Nephron (organoid): ENCODE measurements at regions not wholly inside any gene's neighbourhood (a gene's known extent, or its start where the extent isn't known, plus 50 kb on each side); places are given as distances from the start of the nearest gene placed in this dataset.
"Not testable (repeated sequence)": the region's sequence is repeated elsewhere in the genome, so short reads cannot be mapped to it uniquely, and the experiment has no call there.

ENCODE experiments used
- H3K27ac Mint-ChIP-seq, 3 experiments: 2 replicates each; pipeline ENCODE4 v1.8.0; 2020; ENCODE audit warnings: mixed read lengths in 3 of 3, mild to moderate bottlenecking in 2 of 3, moderate library complexity in 1 of 3
- H3K27me3 Mint-ChIP-seq: 2 replicates; pipeline ENCODE4 v1.8.0; 2021; ENCODE audit warnings: low read depth, mild to moderate bottlenecking, moderate library complexity, mixed read lengths
- H3K36me3 Mint-ChIP-seq: 2 replicates; pipeline ENCODE4 v1.8.0; 2020; ENCODE audit warnings: low read depth, mixed read lengths
- H3K4me1 Mint-ChIP-seq: 2 replicates; pipeline ENCODE4 v1.8.0; 2020; ENCODE audit warnings: mixed read lengths
- H3K4me3 Mint-ChIP-seq, 3 experiments: 2 replicates each; pipeline ENCODE4 v1.8.0; 2020; ENCODE audit warnings: mild to moderate bottlenecking in 3 of 3, mixed read lengths in 3 of 3, moderate library complexity in 2 of 3
- H3K9me3 Mint-ChIP-seq: 2 replicates; pipeline ENCODE4 v1.8.0; 2020; ENCODE audit warnings: mixed read lengths
- TF ChIP-seq, protein P1 (sequence below), 3 experiments: fragments of 200-600 bp; sonication (generic); IDR thresholded peaks; one replicate each; pipeline ENCODE4 v1.5.0; 2021; ENCODE audit warnings: antibody characterized with exemption in 3 of 3; ENCODE audit not compliant: unreplicated experiment in 3 of 3

DNA sequence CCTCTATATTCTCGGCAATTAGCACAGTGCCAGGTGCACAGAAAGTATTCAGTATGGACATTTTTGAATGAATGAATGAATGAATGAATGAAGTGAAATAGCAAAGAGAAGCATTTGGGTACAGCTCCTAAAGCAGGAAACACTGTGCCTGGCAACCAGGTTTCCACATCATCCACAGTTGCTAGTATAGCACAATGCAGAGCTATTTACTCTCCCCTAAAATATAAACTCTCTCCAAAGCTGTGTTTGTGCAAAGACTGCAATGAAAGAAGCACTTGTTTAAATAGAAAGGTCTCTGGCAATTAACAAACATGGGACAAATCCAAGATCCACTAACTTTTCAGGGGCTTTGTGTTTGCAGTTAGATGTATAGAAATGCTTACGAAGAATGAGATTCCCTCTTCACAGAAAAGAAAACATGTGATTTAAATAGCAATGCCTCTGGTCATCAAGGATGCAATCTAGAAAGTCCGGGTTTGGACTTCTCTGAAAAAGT, 103.0 kb upstream of the OPCML start:
- TF ChIP-seq, protein P1, sequence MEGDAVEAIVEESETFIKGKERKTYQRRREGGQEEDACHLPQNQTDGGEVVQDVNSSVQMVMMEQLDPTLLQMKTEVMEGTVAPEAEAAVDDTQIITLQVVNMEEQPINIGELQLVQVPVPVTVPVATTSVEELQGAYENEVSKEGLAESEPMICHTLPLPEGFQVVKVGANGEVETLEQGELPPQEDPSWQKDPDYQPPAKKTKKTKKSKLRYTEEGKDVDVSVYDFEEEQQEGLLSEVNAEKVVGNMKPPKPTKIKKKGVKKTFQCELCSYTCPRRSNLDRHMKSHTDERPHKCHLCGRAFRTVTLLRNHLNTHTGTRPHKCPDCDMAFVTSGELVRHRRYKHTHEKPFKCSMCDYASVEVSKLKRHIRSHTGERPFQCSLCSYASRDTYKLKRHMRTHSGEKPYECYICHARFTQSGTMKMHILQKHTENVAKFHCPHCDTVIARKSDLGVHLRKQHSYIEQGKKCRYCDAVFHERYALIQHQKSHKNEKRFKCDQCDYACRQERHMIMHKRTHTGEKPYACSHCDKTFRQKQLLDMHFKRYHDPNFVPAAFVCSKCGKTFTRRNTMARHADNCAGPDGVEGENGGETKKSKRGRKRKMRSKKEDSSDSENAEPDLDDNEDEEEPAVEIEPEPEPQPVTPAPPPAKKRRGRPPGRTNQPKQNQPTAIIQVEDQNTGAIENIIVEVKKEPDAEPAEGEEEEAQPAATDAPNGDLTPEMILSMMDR (IDR thresholded peaks at IDR 0.05; ENCODE audit: unreplicated experiment in 3 of 3), result no peak
- no peaks in the 10 kb centered on the region for H3K36me3 Mint-ChIP-seq
- H3K9me3 Mint-ChIP-seq, result no peaks in the 10 kb centered on the region
- H3K27me3 Mint-ChIP-seq, result peaks cover 29% of the 10 kb centered on the region
- no peak overlapping the region for H3K27ac Mint-ChIP-seq
- no peak overlapping the region for H3K4me3 Mint-ChIP-seq
- no peaks in the 10 kb centered on the region for H3K4me1 Mint-ChIP-seq

DNA sequence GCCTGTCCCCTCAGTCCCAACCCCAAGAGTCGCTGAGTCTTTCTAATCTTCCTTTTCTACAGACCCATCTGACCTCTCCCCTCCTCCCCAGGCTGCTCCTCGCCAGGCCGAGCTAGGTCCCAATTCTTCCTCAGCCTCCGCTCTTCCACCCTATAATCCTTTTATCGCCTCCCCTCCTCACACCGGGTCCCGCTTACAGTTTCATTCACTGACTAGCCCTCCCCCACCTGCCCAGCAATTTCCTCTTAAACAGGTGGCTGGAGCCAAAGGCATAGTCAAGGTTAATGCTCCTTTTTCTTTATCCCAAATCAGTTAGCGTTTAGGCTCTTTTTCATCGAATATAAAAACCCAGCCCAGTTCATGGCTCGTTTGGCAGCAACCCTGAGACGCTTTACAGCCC, 96.1 kb upstream of the OPCML start:
- not testable (repeated sequence) for H3K9me3 Mint-ChIP-seq, H3K4me3 Mint-ChIP-seq, H3K36me3 Mint-ChIP-seq, H3K27ac Mint-ChIP-seq, H3K4me1 Mint-ChIP-seq
- H3K27me3 Mint-ChIP-seq, result peaks cover 21% of the 10 kb centered on the region

DNA sequence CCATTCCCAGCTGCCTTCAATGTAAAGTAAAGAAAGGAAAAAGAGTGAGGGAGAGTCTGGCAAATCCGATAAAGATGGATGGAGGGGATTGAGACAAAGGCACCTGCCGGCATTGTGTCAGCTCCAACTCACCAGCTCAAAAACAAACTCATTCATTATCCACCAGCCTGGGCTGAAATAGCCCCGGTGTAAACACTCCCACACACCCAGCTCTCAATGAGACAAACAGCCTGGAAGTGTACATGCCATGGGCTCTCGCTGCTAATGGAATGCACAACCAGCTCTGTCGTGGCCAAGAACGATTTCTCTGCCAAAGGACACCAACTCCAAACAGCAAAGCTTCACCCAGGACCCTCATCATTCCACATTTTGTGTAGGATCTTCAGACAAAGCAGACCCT, 89.3 kb upstream of the OPCML start:
- H3K27ac Mint-ChIP-seq, result no peak overlapping the region
- no peaks in the 10 kb centered on the region for H3K4me1 Mint-ChIP-seq
- TF ChIP-seq, protein P1 (IDR thresholded peaks at IDR 0.05; ENCODE audit: unreplicated experiment in 3 of 3), result no peak
- H3K9me3 Mint-ChIP-seq, result peaks cover 6% of the 10 kb centered on the region
- no peak overlapping the region for H3K4me3 Mint-ChIP-seq
- H3K27me3 Mint-ChIP-seq, result peaks cover 8% of the 10 kb centered on the region
- no peaks in the 10 kb centered on the region for H3K36me3 Mint-ChIP-seq

DNA sequence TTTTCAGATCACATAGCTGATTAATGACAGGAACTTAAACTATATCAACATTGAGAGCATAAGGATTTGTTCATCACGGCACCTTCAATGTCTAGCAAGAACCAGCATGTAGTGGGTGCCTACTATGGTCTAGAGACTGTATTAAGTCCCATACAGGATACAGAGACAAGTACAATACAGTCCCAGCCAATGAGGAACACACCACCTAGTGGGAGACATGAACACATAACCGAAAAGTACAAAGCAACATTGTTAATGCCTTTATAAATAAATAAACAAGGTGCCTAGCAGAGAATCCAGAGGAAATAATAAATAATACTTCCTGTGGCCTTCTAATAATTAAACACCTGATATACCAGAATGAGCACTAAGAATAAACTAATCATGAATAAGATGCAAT, 87.7 kb upstream of the OPCML start:
- Mint-ChIP-seq H3K9me3 (peaks cover 14% of the 10 kb centered on the region), H3K4me3 (no peak overlapping the region), H3K27ac (no peak overlapping the region), H3K36me3 (no peaks in the 10 kb centered on the region), H3K27me3 (peaks cover 2% of the 10 kb centered on the region), H3K4me1 (no peaks in the 10 kb centered on the region)
- TF ChIP-seq, protein P1 (IDR thresholded peaks at IDR 0.05; ENCODE audit: unreplicated experiment in 3 of 3), result peak in 2 of 3 experiments; percentile 31 to 53

DNA sequence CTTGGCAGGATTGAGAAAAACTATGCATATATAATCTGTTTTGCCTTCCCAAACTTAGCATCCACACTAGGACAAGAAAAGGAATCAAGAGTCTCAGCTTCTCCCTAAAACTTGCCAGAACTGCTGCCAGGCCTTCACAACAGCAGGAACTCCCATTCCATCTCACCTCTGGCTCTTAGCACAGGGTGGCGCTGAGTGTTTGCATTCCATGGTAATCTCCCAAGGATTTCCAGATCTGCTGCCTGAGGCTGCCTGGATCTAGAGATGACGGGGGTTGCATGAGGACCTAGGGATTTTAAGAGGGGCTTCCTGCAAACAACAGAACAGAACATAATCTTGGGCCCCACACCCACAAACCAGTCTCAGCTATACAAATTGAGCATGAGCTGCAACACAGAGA, 87.1 kb upstream of the OPCML start:
- Mint-ChIP-seq H3K4me3 (no peak overlapping the region), H3K27me3 (no peaks in the 10 kb centered on the region), H3K27ac (no peak overlapping the region), H3K36me3 (no peaks in the 10 kb centered on the region), H3K4me1 (no peaks in the 10 kb centered on the region), H3K9me3 (peaks cover 14% of the 10 kb centered on the region)
- TF ChIP-seq, protein P1 (IDR thresholded peaks at IDR 0.05; ENCODE audit: unreplicated experiment in 3 of 3), result no peak

DNA sequence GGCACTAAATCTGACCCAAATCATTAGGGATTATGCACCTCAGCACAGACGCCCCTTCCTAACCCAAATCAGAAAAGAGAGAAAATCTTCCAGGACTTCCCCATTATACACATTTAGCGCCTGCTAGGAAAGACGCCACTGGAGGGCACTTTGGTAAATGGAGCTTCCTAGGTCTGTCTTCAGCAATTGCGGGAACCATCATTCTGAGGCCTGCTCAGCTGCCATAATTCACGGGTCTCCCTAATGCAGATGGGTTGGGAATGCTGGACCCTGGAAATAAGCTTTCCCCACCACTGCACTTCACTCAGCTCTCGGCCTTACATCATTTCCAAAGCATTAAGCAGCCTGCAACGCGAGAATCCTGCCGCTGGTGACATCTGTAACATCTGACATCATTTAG, 86.2 kb upstream of the OPCML start:
- Mint-ChIP-seq H3K27me3 (no peaks in the 10 kb centered on the region), H3K4me3 (no peak overlapping the region), H3K36me3 (no peaks in the 10 kb centered on the region), H3K4me1 (no peaks in the 10 kb centered on the region), H3K9me3 (peaks cover 16% of the 10 kb centered on the region), H3K27ac (no peak overlapping the region)
- TF ChIP-seq, protein P1 (IDR thresholded peaks at IDR 0.05; ENCODE audit: unreplicated experiment in 3 of 3), result no peak
